Mesenchymal stem cell (in vitro differentiated cells and primary cell): ENCODE measurements at regions not wholly inside any gene's neighbourhood (a gene's known extent, or its start where the extent isn't known, plus 50 kb on each side); places are given as distances from the start of the nearest gene placed in this dataset.
A peak's percentile ranks its signal among the peaks of the same experiment; 100 is the strongest.

Experiments
- DNase-seq: peaks from one replicate; pipeline ENCODE4 v3.0.0-alpha.2; 2013
- H2AFZ ChIP-seq: one replicate; pipeline ENCODE4 v1.6.1; 2013; ENCODE audit warnings: low read depth, mild to moderate bottlenecking, control low read depth, inconsistent platforms, low read length, moderate library complexity
- H2AK5ac ChIP-seq: 2 replicates; pipeline ENCODE4 v1.6.1; 2013; ENCODE audit warnings: low read length, moderate library complexity, mild to moderate bottlenecking, inconsistent platforms; ENCODE audit not compliant: severe bottlenecking
- H2BK120ac ChIP-seq: one replicate; pipeline ENCODE4 v1.6.1; 2013; ENCODE audit warnings: low read depth, mild to moderate bottlenecking, inconsistent platforms, low read length, moderate library complexity
- H2BK12ac ChIP-seq, 2 experiments: one replicate each; pipeline ENCODE4 v1.6.1; 2013; ENCODE audit warnings: inconsistent platforms in 2 of 2, low read length in 2 of 2, mild to moderate bottlenecking in 2 of 2, moderate library complexity in 2 of 2, control low read depth in 1 of 2
- H2BK15ac ChIP-seq: one replicate; pipeline ENCODE4 v1.6.1; 2013; ENCODE audit warnings: mild to moderate bottlenecking, low read depth, inconsistent platforms; ENCODE audit not compliant: poor library complexity, severe bottlenecking
- H2BK5ac ChIP-seq: 2 replicates; pipeline ENCODE4 v1.6.1; 2013; ENCODE audit warnings: low read depth, mild to moderate bottlenecking, low read length, control low read depth, inconsistent platforms; ENCODE audit not compliant: poor library complexity, severe bottlenecking
- H3K14ac ChIP-seq, 2 experiments: one replicate each; pipeline ENCODE4 v1.6.1; 2013; ENCODE audit warnings: inconsistent platforms in 2 of 2, low read length in 2 of 2, control low read depth in 1 of 2, mild to moderate bottlenecking in 1 of 2, moderate library complexity in 1 of 2
- H3K18ac ChIP-seq, 2 experiments: one replicate each; pipeline ENCODE4 v1.6.1; 2013; ENCODE audit warnings: inconsistent platforms in 2 of 2, low read length in 2 of 2, control low read depth in 1 of 2, low read depth in 1 of 2, mild to moderate bottlenecking in 1 of 2
- H3K23ac ChIP-seq, 2 experiments: one replicate each; pipeline ENCODE4 v1.6.1; 2013; ENCODE audit warnings: inconsistent platforms in 2 of 2, low read length in 2 of 2, mild to moderate bottlenecking in 2 of 2, moderate library complexity in 2 of 2, control low read depth in 1 of 2
- H3K27ac ChIP-seq: 2 replicates; pipeline ENCODE4 v1.5.1; 2013; ENCODE audit warnings: mild to moderate bottlenecking, moderate library complexity, low read length, control low read depth, inconsistent platforms; ENCODE audit not compliant: poor library complexity, severe bottlenecking
- H3K27me3 ChIP-seq, 2 experiments: 2 replicates each; pipeline versions ENCODE4 v1.6.1 to v1.7.0; 2013; ENCODE audit warnings: low read length in 2 of 2, mild to moderate bottlenecking in 2 of 2, moderate library complexity in 2 of 2, control low read depth in 1 of 2, inconsistent platforms in 1 of 2; ENCODE audit not compliant: control insufficient read depth in 1 of 2, insufficient read depth in 1 of 2
- H3K36me3 ChIP-seq, 2 experiments: 2 replicates each; pipeline versions ENCODE4 v1.6.1 to v1.7.0; 2013; ENCODE audit warnings: low read length in 2 of 2, control low read depth in 1 of 2, inconsistent platforms in 1 of 2, low read depth in 1 of 2, mild to moderate bottlenecking in 1 of 2; ENCODE audit not compliant: insufficient read depth in 2 of 2, control insufficient read depth in 1 of 2
- H3K4ac ChIP-seq, 2 experiments: one replicate each; pipeline ENCODE4 v1.6.1; 2013; ENCODE audit warnings: inconsistent platforms in 2 of 2, low read length in 2 of 2, mild to moderate bottlenecking in 2 of 2, moderate library complexity in 2 of 2, control low read depth in 1 of 2, low read depth in 1 of 2
- H3K4me1 ChIP-seq: 2 replicates; pipeline ENCODE4 v1.6.1; 2013; ENCODE audit warnings: low read depth, low read length, control low read depth; ENCODE audit not compliant: control insufficient read depth, insufficient read depth
- H3K4me2 ChIP-seq: 2 replicates; pipeline ENCODE4 v1.6.1; 2013; ENCODE audit warnings: low read length, mild to moderate bottlenecking, inconsistent platforms; ENCODE audit not compliant: poor library complexity, severe bottlenecking
- H3K4me3 ChIP-seq, 2 experiments: 2 replicates each; pipeline versions ENCODE4 v1.5.1 to v1.7.0; 2013; ENCODE audit warnings: low read length in 2 of 2, mild to moderate bottlenecking in 2 of 2, control low read depth in 1 of 2, low read depth in 1 of 2; ENCODE audit not compliant: insufficient read depth in 1 of 2
- H3K79me1 ChIP-seq: replicated peaks from 2 replicates; pipeline ENCODE4 v1.6.1; 2013; ENCODE audit warnings: mild to moderate bottlenecking, control low read depth, low read length, inconsistent platforms; ENCODE audit not compliant: poor library complexity, severe bottlenecking
- H3K9ac ChIP-seq: 2 replicates; pipeline ENCODE4 v1.7.0; 2013; ENCODE audit warnings: mild to moderate bottlenecking, low read length, moderate library complexity
- H3K9me3 ChIP-seq: 2 replicates; pipeline ENCODE4 v1.7.0; 2013; ENCODE audit warnings: mild to moderate bottlenecking, low read length; ENCODE audit not compliant: control insufficient read depth
- H4K8ac ChIP-seq: one replicate; pipeline ENCODE4 v1.6.1; 2013; ENCODE audit warnings: inconsistent platforms, mild to moderate bottlenecking, low read length, moderate library complexity
- H4K91ac ChIP-seq: one replicate; pipeline ENCODE4 v1.6.1; 2013; ENCODE audit warnings: mild to moderate bottlenecking, low read length, inconsistent platforms
- WGBS: methylation state at CpG from one replicate; pipeline ENCODE4 v1.1.7; 2013; ENCODE audit warnings: mixed read lengths; 5-methylcytosine and 5-hydroxymethylcytosine counted together

GRCh38 chr1:232877365-232878028 is 72.3 kb downstream of the MAP10 start:
- Histone ChIP-seq H2AFZ (no peak overlapping the region), H3K36me3 (no peaks in the 10 kb centered on the region), H3K27ac (no peak overlapping the region), H4K8ac (no peak overlapping the region), H4K91ac (no peak overlapping the region), H3K4me3 (no peak overlapping the region), H2BK120ac (no peak overlapping the region), H3K4me1 (peaks cover 13% of the 10 kb centered on the region), H3K4ac (no peak overlapping the region), H2BK15ac (no peak overlapping the region), H3K18ac (no peak overlapping the region), H2BK12ac (no peak overlapping the region), H3K27me3 (peaks cover 0 to 9% of the 10 kb centered on the region in 2 experiments), H3K23ac (no peak overlapping the region), H3K9ac (no peak overlapping the region), H3K14ac (no peak overlapping the region), H3K79me1 (no peaks in the 10 kb centered on the region), H3K9me3 (no peaks in the 10 kb centered on the region), H2AK5ac (peak overlapping the region; percentile 55), H3K4me2 (no peak overlapping the region), H2BK5ac (no peak overlapping the region)
- DNase-seq, result no peak
- 89% methylated on average over 9 of the region's 10 CpGs for WGBS

- Histone ChIP-seq H2BK120ac (no peak overlapping the region), H3K4me2 (no peak overlapping the region), H3K9me3 (no peaks in the 10 kb centered on the region), H3K18ac (no peak overlapping the region), H2AK5ac (no peak overlapping the region), H3K4ac (no peak overlapping the region), H2BK12ac (no peak overlapping the region), H3K4me3 (no peak overlapping the region), H3K23ac (no peak overlapping the region), H3K79me1 (no peaks in the 10 kb centered on the region), H3K27ac (no peak overlapping the region), H3K4me1 (peaks cover 13% of the 10 kb centered on the region), H3K36me3 (no peaks in the 10 kb centered on the region), H4K91ac (no peak overlapping the region), H3K14ac (no peak overlapping the region), H3K27me3 (peaks cover 0 to 9% of the 10 kb centered on the region in 2 experiments), H3K9ac (no peak overlapping the region), H4K8ac (no peak overlapping the region), H2BK5ac (no peak overlapping the region), H2AFZ (no peak overlapping the region), H2BK15ac (no peak overlapping the region)
- WGBS, result 81% methylated on average over 2 of the region's 2 CpGs
- no peak for DNase-seq
Observed at GRCh38 chr1:232878086-232878485, 72.3 kb upstream of the NTPCR start.

- Histone ChIP-seq H2BK5ac (no peak overlapping the region), H2BK15ac (no peak overlapping the region), H3K4me3 (no peak overlapping the region), H2BK12ac (no peak overlapping the region), H3K36me3 (no peaks in the 10 kb centered on the region), H3K14ac (no peak overlapping the region), H3K4ac (no peak overlapping the region), H2BK120ac (no peak overlapping the region), H4K8ac (no peak overlapping the region), H3K79me1 (no peaks in the 10 kb centered on the region), H2AK5ac (no peak overlapping the region), H3K27me3 (peaks cover 0 to 9% of the 10 kb centered on the region in 2 experiments), H3K23ac (no peak overlapping the region), H3K18ac (no peak overlapping the region), H3K4me2 (no peak overlapping the region), H3K9me3 (no peaks in the 10 kb centered on the region), H4K91ac (no peak overlapping the region), H3K27ac (no peak overlapping the region), H3K4me1 (peaks cover 7% of the 10 kb centered on the region), H3K9ac (no peak overlapping the region), H2AFZ (no peak overlapping the region)
- DNase-seq, result peak; percentile 28
- 51% methylated on average over 3 of the region's 3 CpGs for WGBS
Observed at GRCh38 chr1:232880354-232880753, 70.1 kb upstream of the NTPCR start.

- Histone ChIP-seq H2BK5ac (no peak overlapping the region), H3K23ac (no peak overlapping the region), H2AFZ (no peak overlapping the region), H2BK15ac (no peak overlapping the region), H3K4me2 (no peak overlapping the region), H3K9me3 (no peaks in the 10 kb centered on the region), H3K27ac (no peak overlapping the region), H3K14ac (no peak overlapping the region), H3K4me1 (no peaks in the 10 kb centered on the region), H3K36me3 (no peaks in the 10 kb centered on the region), H3K4ac (no peak overlapping the region), H2AK5ac (peak overlapping the region; percentile 58), H2BK120ac (no peak overlapping the region), H3K4me3 (no peak overlapping the region), H3K79me1 (no peaks in the 10 kb centered on the region), H4K91ac (peak overlapping the region; percentile 7), H3K18ac (no peak overlapping the region), H3K9ac (no peak overlapping the region), H2BK12ac (peak overlapping the region in 1 of 2 experiments; percentile 15), H4K8ac (no peak overlapping the region), H3K27me3 (peaks cover 0 to 9% of the 10 kb centered on the region in 2 experiments)
- DNase-seq, result no peak
- WGBS, result 79% methylated on average over 4 of the region's 4 CpGs
Observed at GRCh38 chr1:232883992-232884661, 66.3 kb upstream of the NTPCR start.
